ENCODE measurements at regions not wholly inside any gene's neighbourhood (a gene's known extent, or its start where the extent isn't known, plus 50 kb on each side); places are given as distances from the start of the nearest gene placed in this dataset.
"Not testable (repeated sequence)": the region's sequence is repeated elsewhere in the genome, so short reads cannot be mapped to it uniquely, and the experiment has no call there.

- DNase-seq (ENCODE audit: low read depth in 4 of 4, low spot score in 1 of 4), result no peak
Observed at GRCh38 chr2:35185861-35186412, 1169.6 kb upstream of the CRIM1 start.

- DNase-seq (ENCODE audit: low read depth in 4 of 4, low spot score in 1 of 4), result no peak
Observed at GRCh38 chr2:35184471-35184870, 1171.1 kb upstream of the CRIM1 start.

DNA sequence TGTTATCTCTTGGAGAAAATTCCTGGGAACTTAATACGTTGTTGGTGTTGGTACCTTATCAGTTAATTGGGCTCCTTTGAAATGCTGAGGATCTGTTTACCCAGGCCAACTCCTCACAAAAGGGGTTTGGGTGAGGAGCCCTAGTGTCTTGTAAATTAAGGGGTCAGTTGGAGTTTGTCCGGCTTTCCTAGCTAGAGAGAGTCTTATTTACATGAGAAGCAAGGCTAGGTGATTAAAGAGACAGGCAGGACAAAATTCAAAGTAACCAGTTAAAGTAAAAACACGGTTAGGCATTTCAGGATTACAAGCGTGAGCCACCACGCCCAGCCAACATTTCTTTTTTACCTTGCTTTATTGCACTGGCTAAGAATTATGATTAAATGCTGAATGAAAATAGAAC, 1178.9 kb upstream of the CRIM1 start:
- DNase-seq (ENCODE audit: low read depth in 4 of 4, low spot score in 1 of 4), result not testable (repeated sequence)

GRCh38 chr2:35174845-35175244, 1180.7 kb upstream of the CRIM1 start:
- DNase-seq (ENCODE audit: low read depth in 4 of 4, low spot score in 1 of 4), result no peak

DNA sequence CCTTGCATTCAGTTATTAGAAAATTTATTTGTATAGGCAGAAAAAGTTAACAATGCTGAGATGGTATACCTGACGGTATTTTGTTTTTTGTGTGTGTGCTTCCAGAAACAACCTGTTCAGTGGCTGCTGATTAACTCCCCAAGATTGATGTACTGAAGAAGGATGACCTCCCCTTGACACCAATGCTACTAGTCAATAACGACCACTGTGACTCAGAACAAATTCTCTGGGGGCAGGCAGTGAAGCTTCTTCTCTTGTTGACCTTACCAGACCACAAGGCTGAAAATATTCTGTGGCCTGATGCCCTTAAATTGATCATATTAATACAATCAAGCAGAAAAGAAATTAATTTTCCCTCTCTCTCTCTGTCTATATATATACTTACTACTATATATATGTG, 1182.9 kb upstream of the CRIM1 start:
- no peak for DNase-seq (ENCODE audit: low read depth in 4 of 4, low spot score in 1 of 4)

DNA sequence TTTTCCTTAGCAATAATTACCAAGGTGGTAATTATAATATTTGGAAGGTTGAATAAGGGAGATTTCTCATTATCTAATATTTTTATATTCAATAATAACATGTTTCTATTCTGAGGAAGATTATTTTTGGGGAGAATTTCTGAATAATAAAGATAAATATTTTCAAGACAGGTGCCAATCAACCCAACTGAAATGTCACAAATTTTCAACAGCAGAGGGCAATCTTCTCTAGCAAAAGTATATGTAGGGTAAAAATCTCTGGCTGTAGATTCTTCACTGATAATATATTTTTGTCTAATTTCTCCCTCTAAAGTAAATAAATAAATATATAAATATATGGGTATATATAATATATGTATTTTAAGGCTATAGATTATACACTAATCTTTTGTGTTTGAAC, 1187.2 kb upstream of the CRIM1 start:
- DNase-seq (ENCODE audit: low read depth in 4 of 4, low spot score in 1 of 4), result no peak

- DNase-seq (ENCODE audit: low read depth in 4 of 4, low spot score in 1 of 4), result no peak
Observed at GRCh38 chr2:35163948-35164347, 1191.6 kb upstream of the CRIM1 start.

- DNase-seq (ENCODE audit: low read depth in 4 of 4, low spot score in 1 of 4), result no peak
Observed at GRCh38 chr2:35160871-35161270, 1194.7 kb upstream of the CRIM1 start.

DNA sequence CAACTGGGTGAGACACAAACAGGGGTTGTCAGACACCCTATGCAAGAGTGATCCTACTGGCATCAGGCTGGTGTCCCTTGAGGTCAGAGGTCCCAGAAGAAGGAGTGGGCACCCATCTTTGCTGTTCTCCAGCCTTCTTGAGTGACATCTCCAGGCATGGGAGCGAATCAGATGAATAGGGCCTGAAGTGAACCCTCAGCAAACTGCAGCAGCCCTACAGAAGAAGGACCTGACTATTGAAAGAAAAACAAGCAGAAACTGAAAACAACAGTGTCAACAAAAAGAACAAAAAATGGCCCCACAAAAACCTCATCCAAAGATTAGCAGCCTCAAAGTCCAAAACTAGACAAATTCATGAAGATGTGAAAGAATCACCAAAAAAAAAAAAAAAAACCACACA, 1229.7 kb upstream of the CRIM1 start:
- DNase-seq (ENCODE audit: low read depth in 4 of 4, low spot score in 1 of 4), result no peak

- no peak for DNase-seq (ENCODE audit: low read depth in 4 of 4, low spot score in 1 of 4)
Observed at GRCh38 chr2:35125278-35125677, 1230.3 kb upstream of the CRIM1 start.

DNA sequence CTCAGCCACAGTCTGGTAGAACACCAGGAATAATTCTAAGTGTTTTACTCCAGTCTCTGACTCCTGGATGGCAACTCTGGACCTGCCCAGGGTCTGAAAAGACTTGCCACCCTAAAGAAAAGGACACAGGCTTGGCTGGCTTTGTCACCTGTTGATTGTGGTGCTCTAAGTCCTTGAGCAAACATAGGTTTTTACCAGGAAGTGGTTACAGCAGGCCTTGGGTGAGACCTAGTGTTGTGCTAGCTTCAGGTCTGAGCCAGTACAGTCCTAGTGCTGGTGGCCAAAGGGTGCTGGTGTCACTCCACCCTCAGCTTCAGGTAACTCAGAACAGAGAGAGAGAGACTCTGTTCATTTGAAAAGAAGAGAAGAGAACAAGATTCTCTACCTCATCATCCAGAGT, 1239.4 kb upstream of the CRIM1 start:
- no peak for DNase-seq (ENCODE audit: low read depth in 4 of 4, low spot score in 1 of 4)

DNA sequence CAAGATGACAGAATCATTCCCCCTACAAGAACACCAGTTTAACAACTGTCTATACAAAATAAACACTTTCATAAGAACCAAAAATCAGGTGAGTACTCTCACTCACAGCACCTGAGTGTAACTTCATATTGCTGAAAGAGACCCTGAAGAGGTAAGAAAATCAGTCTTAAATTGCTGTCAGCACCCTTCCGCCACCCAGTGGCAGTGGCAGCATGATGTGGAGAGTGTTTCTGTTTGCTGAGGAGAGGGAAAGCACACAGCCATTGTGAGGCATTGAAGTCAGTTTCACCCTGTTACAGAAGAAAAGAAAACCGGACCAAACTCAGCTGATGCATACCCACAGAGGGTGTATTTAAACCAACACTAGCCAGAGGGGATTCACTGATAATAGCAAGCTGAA, 1240.8 kb upstream of the CRIM1 start:
- DNase-seq (ENCODE audit: low read depth in 4 of 4, low spot score in 1 of 4), result no peak

GRCh38 chr2:35112367-35112766, 1243.2 kb upstream of the CRIM1 start:
- DNase-seq (ENCODE audit: low read depth in 4 of 4, low spot score in 1 of 4), result not testable (repeated sequence)

- no peak for DNase-seq (ENCODE audit: low read depth in 4 of 4, low spot score in 1 of 4)
Observed at GRCh38 chr2:35104309-35104708, 1251.3 kb upstream of the CRIM1 start.

DNA sequence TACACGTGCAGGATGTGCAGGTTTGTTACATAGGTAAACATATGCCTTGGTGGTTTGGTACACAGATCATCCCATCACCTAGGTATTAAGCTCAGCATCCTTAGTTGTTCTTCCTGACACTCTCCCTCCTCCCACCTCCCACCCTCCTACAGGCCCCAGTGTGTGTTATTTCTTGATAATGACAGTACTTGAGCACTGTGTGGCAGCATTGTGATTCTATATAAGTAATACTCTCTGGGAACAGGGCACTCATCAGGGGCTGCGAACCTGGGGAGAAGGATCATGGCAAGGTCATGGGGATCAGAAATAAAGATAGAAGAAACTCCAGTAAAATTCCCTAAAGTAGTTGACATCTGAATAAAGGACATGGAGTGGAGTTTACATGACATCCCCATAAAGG, 1256.2 kb upstream of the CRIM1 start:
- DNase-seq (ENCODE audit: low read depth in 4 of 4, low spot score in 1 of 4), result no peak

- DNase-seq (ENCODE audit: low read depth in 4 of 4, low spot score in 1 of 4), result no peak
Observed at GRCh38 chr2:35082072-35082471, 1273.5 kb upstream of the CRIM1 start.

GRCh38 chr2:35081622-35082015, 1274.0 kb upstream of the CRIM1 start:
- no peak for DNase-seq (ENCODE audit: low read depth in 4 of 4, low spot score in 1 of 4)

DNA sequence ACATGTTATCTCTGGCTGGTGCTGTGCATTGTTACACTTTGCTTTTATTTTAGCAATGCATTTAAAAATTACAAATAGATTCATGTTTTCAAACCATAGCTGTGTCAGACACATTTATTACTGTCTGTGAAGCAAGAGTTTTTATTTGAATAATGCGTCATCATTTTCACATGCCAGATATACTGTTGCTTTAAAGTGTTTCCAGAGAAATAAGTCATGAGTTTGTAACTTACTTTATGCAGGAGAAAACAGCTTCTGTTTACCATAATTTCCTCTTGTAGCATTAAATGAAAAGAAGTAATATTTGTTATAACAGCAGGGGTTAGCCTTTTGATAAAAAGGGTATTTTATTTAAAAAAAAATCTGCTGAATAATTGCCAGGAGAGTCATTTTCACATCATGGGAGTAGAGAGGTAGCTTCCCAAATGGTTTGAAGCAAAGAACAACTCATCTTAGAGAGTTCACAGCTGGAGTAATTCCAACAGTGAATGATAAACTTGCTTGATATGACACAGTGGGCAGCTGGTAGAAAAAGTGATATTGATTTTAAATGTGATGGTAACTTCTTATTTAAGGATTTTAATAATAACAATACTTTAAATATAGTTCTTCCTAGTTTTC, 1274.5 kb upstream of the CRIM1 start:
- no peak for DNase-seq (ENCODE audit: low read depth in 4 of 4, low spot score in 1 of 4)

DNA sequence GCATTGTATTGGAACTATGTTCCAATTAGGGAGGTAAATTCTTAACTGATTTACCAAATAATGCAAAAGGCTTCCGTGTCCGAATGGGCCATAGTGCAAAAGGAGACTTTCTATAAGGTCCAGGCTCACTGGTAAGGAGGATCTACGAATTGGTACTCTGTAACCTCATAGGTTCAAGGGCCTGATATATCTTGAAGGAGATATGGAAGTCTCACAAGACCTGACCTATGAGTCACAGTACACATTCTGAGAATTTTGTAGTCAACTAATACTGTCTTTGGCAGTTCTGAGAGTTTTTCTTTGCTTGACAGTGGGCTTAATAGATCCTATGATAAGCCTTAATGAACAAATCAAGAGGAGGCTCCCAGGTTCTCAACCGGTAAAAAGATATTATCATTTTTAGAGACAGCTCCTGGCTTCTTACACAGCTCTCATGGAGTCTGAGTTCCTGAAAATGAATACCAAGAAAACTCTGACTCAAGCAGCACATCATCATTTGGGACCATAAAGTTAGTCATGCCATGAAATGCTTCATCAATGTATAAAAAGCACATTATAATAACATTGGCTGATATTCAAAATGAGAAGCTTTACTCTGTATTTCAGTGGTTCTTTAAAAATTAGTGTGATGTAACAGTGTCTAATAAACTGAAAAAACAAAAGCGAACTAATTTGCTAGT, 1275.2 kb upstream of the CRIM1 start:
- no peak for DNase-seq (ENCODE audit: low read depth in 4 of 4, low spot score in 1 of 4)

GRCh38 chr2:35067420-35067819, 1288.2 kb upstream of the CRIM1 start:
- DNase-seq (ENCODE audit: low read depth in 4 of 4, low spot score in 1 of 4), result no peak

DNA sequence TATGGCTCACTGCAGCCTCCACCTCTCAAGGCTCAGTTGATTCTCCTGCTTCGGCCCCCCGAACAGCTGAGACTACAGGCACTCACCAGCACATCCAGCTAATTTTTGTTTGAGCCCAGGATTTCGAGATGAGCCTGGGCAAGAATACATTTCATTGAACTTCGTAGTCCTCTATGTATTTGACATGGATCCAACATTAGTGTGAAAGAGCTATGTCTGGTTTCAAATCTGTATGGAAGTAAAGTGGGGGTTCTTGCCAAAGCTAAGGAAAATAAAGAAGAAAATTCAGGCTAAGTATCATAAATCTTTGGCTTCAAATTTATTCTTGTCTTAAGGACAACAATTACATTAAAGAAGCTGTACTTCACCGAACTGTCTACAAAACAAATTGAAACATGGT, 1291.7 kb upstream of the CRIM1 start:
- no peak for DNase-seq (ENCODE audit: low read depth in 4 of 4, low spot score in 1 of 4)

DNA sequence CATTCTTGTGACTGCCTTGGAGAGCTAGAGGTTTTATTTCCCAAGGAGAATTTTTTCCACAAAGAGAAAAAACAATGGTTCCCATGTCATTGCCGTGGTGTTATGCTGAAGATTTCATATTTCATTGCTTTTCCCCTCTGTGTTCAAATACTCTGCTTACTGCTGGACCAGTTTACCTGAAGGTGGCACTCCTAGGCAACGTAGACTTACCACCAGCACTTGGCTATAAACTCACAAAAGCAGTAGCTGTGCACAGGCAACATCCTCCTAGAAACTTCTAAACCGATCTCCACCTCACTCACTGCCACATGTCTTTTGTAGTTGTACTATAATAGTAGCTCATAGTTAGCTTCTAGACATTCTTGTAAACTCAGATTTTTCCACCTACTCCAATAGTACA, 1319.7 kb upstream of the CRIM1 start:
- DNase-seq (ENCODE audit: low read depth in 4 of 4, low spot score in 1 of 4), result no peak

GRCh38 chr2:35033748-35034147, 1321.8 kb upstream of the CRIM1 start:
- DNase-seq (ENCODE audit: low read depth in 4 of 4, low spot score in 1 of 4), result no peak
